Ovary (tissue), 3 donors: ENCODE measurements at regions not wholly inside any gene's neighbourhood (a gene's known extent, or its start where the extent isn't known, plus 50 kb on each side); places are given as distances from the start of the nearest gene placed in this dataset.

Experiments used
- CTCF ChIP-seq, 3 donors: fragments of 450-650 bp in 2 of 3; fragments of 200-600 bp in 1 of 3; IDR thresholded peaks; one replicate each; pipeline versions ENCODE4 v1.5.1 to v1.8.0; 2016 to 2022; ENCODE audit warnings: antibody characterized with exemption in 3 of 3, mild to moderate bottlenecking in 1 of 3
- POLR2A ChIP-seq: fragments of 450-650 bp; IDR thresholded peaks from one replicate; pipeline ENCODE4 v1.6.1; 2017; ENCODE audit warnings: antibody characterized with exemption, mild to moderate bottlenecking, moderate library complexity
- donor health status: DM: no; HTN: no; CAD: no.

GRCh38 chr12:113702836-113703235, 231.2 kb upstream of the LHX5 start:
- TF ChIP-seq POLR2A: no peak
- no peak for TF ChIP-seq CTCF (IDR thresholded peaks at IDR 0.05)
